ENCODE measurements at regions not wholly inside any gene's neighbourhood (a gene's known extent, or its start where the extent isn't known, plus 50 kb on each side); places are given as distances from the start of the nearest gene placed in this dataset.
A peak's percentile ranks its signal among the peaks of the same experiment; 100 is the strongest.

DNA sequence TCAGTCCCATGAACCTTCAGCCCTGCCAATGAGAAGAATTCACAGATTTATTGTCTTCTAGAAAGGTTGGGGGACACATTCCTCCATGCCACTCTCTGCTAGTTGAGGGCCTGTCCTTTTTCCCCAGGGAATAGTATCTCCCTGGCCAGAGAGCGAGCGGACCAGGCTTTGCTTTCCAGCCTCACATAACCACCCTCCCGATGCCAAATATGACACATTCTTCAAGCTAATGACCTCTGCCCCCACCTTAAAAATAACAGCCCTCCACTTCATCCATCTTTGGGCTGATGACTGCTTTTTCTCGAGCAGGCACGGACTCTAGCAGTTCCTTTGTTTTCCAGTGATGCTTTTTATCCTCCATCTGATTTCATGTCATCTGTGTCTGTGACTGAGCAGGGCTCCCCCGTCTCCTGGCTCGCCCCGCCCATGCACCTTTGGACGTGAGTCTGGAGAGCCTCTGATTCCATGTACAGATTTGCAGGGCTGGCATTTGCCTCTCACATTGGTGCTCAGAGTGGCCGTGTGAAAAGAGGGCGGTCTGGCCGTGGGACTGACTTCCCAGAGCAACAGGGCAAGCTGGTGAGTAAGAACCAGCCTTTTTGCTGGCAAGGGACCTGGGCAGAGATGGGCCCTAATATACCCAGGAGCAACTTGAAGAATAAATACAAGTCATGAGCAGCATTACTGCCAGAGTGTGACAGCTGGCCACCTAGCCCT is 279.8 kb downstream of the BCOR start:
- peaks cover 0 to 25% (median 0%) of the 10 kb centered on the region in 3 donors for H3K4me1 ChIP-seq
- no peak for TF ChIP-seq POLR2A (IDR thresholded peaks at IDR 0.05)
- TF ChIP-seq, protein P1, sequence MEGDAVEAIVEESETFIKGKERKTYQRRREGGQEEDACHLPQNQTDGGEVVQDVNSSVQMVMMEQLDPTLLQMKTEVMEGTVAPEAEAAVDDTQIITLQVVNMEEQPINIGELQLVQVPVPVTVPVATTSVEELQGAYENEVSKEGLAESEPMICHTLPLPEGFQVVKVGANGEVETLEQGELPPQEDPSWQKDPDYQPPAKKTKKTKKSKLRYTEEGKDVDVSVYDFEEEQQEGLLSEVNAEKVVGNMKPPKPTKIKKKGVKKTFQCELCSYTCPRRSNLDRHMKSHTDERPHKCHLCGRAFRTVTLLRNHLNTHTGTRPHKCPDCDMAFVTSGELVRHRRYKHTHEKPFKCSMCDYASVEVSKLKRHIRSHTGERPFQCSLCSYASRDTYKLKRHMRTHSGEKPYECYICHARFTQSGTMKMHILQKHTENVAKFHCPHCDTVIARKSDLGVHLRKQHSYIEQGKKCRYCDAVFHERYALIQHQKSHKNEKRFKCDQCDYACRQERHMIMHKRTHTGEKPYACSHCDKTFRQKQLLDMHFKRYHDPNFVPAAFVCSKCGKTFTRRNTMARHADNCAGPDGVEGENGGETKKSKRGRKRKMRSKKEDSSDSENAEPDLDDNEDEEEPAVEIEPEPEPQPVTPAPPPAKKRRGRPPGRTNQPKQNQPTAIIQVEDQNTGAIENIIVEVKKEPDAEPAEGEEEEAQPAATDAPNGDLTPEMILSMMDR (IDR thresholded peaks at IDR 0.05): no peak
- intact Hi-C loops (cut with DNase I): loop anchor here (10.0 kb wide), 2 partner anchors 357 to 447 kb away; no protein-coding TSS in a partner anchor
- DNase-seq: no peak
- no peak overlapping the region for H3K4me3 ChIP-seq
- H3K9me3 ChIP-seq: no peaks in the 10 kb centered on the region
- no peak overlapping the region for H3K27ac ChIP-seq
- H3K36me3 ChIP-seq: no peaks in the 10 kb centered on the region
- WGBS, 2 donors: 64 to 83% methylated on average over 5 to 9 of the region's 12 CpGs
- H3K27me3 ChIP-seq: peaks cover 0 to 16% (median 0%) of the 10 kb centered on the region in 4 donors

DNA sequence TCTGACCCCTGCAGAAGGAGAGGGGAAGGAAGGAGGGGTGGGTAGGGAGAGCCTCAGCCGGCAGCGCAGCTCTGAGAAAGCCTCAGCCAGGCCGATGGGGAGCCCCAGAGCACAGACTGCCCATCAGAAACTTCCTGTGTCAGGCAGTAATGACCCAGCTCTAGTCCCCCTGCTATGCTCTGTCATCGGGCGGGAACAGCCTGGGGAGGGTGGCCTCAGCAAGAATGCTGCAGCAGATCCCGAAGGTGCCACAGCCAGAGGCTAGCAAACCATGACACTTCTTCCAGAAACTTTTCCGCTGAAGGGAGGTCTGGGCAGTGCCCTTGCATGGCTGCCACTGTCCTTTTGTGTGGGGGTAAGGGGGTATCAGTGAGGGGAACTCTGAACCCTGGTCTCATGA is 279.0 kb downstream of the BCOR start:
- intact Hi-C loops (cut with DNase I): loop anchor here (10.0 kb wide), 2 partner anchors 356 to 446 kb away; no protein-coding TSS in a partner anchor
- TF ChIP-seq, protein P1 (IDR thresholded peaks at IDR 0.05): no peak
- TF ChIP-seq POLR2A (IDR thresholded peaks at IDR 0.05): no peak
- Histone ChIP-seq H3K4me1 (peaks cover 0 to 24% (median 0%) of the 10 kb centered on the region in 3 donors), H3K9me3 (no peaks in the 10 kb centered on the region), H3K27ac (no peak overlapping the region), H3K27me3 (peaks cover 0 to 16% (median 0%) of the 10 kb centered on the region in 4 donors), H3K4me3 (no peak overlapping the region), H3K36me3 (no peaks in the 10 kb centered on the region)
- 67 to 71% methylated on average over 2 to 4 of the region's 7 CpGs for WGBS, 2 donors
- DNase-seq: no peak

DNA sequence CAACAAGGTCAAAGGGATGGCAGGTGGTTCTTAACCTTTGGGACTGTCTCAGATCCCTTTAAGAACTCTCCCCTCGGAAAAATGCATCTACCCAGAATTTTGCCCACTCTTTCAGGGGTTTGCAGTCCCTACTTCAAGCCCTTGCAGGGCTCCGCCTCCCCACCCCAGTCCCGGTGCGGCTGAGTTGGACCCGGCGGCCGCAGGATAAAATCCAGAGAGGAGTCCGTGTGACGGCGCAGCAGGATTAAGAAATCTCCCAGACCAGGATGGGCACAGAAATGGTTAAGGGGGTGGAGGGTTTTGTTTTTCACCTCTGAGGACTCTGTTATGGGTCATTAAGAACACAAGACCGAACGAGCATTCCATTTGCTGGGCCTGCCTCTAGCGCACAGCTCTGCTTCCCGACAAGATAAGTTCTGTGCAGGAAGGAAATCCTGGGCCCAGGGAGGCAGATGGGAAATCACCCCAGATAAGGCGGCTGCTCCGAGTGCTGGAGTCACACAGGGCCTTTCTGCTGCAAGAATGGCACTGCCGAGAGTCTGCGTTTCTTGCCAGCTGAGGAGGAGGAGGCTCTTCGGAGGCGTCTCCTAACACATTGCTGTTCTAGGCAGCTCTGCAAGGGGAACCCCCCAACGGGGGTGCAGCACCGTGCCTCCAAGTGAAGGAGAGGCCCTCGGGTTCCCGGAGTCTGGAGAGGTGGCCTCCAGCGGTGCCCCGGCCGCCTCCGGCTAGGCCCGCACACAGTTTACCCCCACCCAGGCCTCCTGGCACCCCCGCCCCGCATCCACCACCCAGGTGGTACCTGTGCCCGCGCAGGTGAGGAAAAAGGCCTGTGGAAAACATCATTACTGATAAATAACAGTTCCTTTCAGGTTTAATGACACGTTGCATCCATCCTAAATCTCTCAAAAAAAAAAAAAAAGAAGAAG is 277.6 kb downstream of the BCOR start:
- Histone ChIP-seq H3K4me1 (peaks cover 0 to 16% (median 0%) of the 10 kb centered on the region in 3 donors), H3K27ac (no peak overlapping the region), H3K36me3 (no peaks in the 10 kb centered on the region), H3K9me3 (no peaks in the 10 kb centered on the region), H3K27me3 (peaks cover 0 to 16% (median 0%) of the 10 kb centered on the region in 4 donors), H3K4me3 (peak overlapping the region in 2 of 4 donors; percentile 30 to 46)
- no peak for DNase-seq
- intact Hi-C loops (cut with DNase I): loop anchor here (10.0 kb wide), 2 partner anchors 355 to 445 kb away; no protein-coding TSS in a partner anchor
- TF ChIP-seq, protein P1 (IDR thresholded peaks at IDR 0.05): no peak
- no peak for TF ChIP-seq POLR2A (IDR thresholded peaks at IDR 0.05)
- 59% methylated on average over 15 of the region's 34 CpGs; no CpG with 5 or more reads in 1 of the 2 donors for WGBS, 2 donors

DNA sequence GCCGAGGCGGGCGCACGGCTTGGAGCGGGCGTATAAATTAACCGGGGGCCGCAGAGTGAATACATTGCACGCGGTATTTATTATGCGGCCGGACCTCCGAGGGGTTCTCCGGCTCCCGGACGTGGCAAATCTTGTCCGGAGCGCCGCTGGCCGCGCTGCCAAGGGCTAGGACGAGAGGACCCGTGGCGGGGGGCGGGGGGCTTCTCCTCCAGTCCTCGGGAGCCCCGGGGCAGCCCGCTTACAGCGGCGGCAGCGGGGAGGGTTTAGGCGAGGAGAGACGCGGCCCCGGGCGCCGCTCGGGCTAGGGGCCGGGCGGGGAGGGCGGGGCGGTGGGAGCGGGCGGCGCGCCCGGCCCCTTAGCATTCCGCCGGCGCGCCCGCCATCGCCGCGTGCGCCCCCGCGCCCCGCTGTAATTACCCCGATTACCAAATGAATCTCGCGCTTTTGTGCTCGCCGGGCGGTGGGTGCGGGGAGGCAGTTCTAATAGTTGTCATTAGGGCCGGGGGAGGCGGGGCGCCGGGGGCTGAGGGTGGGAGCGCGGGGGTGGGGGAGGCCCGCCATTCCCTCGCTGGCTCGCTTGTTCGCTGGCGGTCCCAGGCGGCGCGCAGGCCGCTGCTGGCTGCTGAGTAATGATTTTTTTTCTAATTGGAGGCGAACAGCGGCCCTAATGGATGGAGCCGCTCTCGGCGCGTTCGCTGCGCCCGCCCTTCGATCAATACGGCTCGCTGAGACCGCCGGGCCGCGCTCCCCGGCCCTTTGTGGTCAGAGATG is 276.6 kb downstream of the BCOR start:
- H3K27me3 ChIP-seq: peaks cover 0 to 16% (median 0%) of the 10 kb centered on the region in 4 donors
- H3K36me3 ChIP-seq: no peaks in the 10 kb centered on the region
- DNase-seq: no peak
- intact Hi-C loops (cut with DNase I): no loop called here
- peak overlapping the region; percentile 23 to 61 (median 38) for H3K4me3 ChIP-seq
- TF ChIP-seq, protein P1 (IDR thresholded peaks at IDR 0.05): no peak
- no peak for TF ChIP-seq POLR2A (IDR thresholded peaks at IDR 0.05)
- H3K27ac ChIP-seq: no peak overlapping the region
- peaks cover 0 to 16% (median 0%) of the 10 kb centered on the region in 3 donors for H3K4me1 ChIP-seq
- H3K9me3 ChIP-seq: no peaks in the 10 kb centered on the region
- WGBS, 2 donors: 2 to 23% methylated on average over 11 to 17 of the region's 98 CpGs
